H1 (cell line): ENCODE measurements at regions not wholly inside any gene's neighbourhood (a gene's known extent, or its start where the extent isn't known, plus 50 kb on each side); places are given as distances from the start of the nearest gene placed in this dataset.

ENCODE experiments used
- CTCF ChIA-PET: fragments of 300-600 bp; sonication (Branson Sonifier 250); formaldehyde crosslinking; loops from one replicate; lab custom pipeline; 2021; ENCODE audit not compliant: partially characterized antibody; lab: Charles Lee
- POLR2A ChIA-PET: fragments of 300-600 bp; sonication (Branson Sonifier 250); formaldehyde crosslinking; loops from one replicate; lab custom pipeline; 2021; ENCODE audit warnings: inconsistent platforms; ENCODE audit not compliant: partially characterized antibody; lab: Charles Lee
- DNase-seq, 2 experiments: peaks; one replicate each; pipeline versions ENCODE4 v3.0.0 to v3.0.0-alpha.2; 2010 to 2022; ENCODE audit warnings: low spot score in 2 of 2, low read depth in 1 of 2, mixed read lengths in 1 of 2
- FAIRE-seq: peaks from 2 replicates; lab custom pipeline; 2011; peaks lifted over from hg19 to GRCh38; lab: Jason Lieb, UNC
- H2AFZ ChIP-seq: 2 replicates; pipeline ENCODE4 v1.8.1; 2012; ENCODE audit warnings: low read length, inconsistent platforms
- H2AK5ac ChIP-seq: 2 replicates; pipeline ENCODE4 v1.6.1; 2013; ENCODE audit warnings: low read depth, low read length
- H2BK120ac ChIP-seq: replicated peaks from 2 replicates; pipeline ENCODE3; 2013; ENCODE audit warnings: low read depth, low read length, inconsistent platforms
- H2BK12ac ChIP-seq: 2 replicates; pipeline ENCODE4 v1.6.1; 2013; ENCODE audit warnings: low read depth, low read length
- H2BK15ac ChIP-seq: 2 replicates; pipeline ENCODE4 v1.6.1; 2013; ENCODE audit warnings: low read length
- H2BK20ac ChIP-seq: 2 replicates; pipeline ENCODE4 v1.6.1; 2013; ENCODE audit warnings: low read length
- H2BK5ac ChIP-seq: 2 replicates; pipeline ENCODE4 v1.6.1; 2013; ENCODE audit warnings: low read depth, low read length
- H3K14ac ChIP-seq: 2 replicates; pipeline ENCODE4 v1.6.1; 2013; ENCODE audit warnings: inconsistent platforms; ENCODE audit not compliant: insufficient read length
- H3K18ac ChIP-seq: 2 replicates; pipeline ENCODE4 v1.6.1; 2013; ENCODE audit warnings: low read length; ENCODE audit errors: extremely low read depth
- H3K23ac ChIP-seq: 2 replicates; pipeline ENCODE4 v1.6.1; 2013; ENCODE audit warnings: inconsistent platforms; ENCODE audit not compliant: insufficient read length
- H3K23me2 ChIP-seq: 2 replicates; pipeline ENCODE4 v1.6.1; 2013; ENCODE audit warnings: low read depth, low read length
- H3K27ac ChIP-seq: 2 replicates; pipeline ENCODE4 v1.6.1; 2011; ENCODE audit warnings: low read depth, low read length, inconsistent platforms
- H3K27me3 ChIP-seq, 4 experiments: replicated peaks in 1 of 4; 1 replicate in 1 of 4; 2 replicates in 3 of 4; pipeline versions ENCODE4 v1.6.1 to v1.8.1; 2011 to 2013; ENCODE audit warnings: low read length in 3 of 4, mild to moderate bottlenecking in 3 of 4, inconsistent platforms in 2 of 4, mixed read lengths in 2 of 4, moderate library complexity in 1 of 4; ENCODE audit not compliant: control insufficient read depth in 3 of 4, insufficient read depth in 3 of 4; ENCODE audit errors: extremely low read depth in 1 of 4
- H3K36me3 ChIP-seq, 4 experiments: 2 replicates each; pipeline versions ENCODE4 v1.6.1 to v1.8.1; 2011 to 2013; ENCODE audit warnings: mild to moderate bottlenecking in 4 of 4, low read length in 3 of 4, moderate library complexity in 2 of 4, control low read depth in 1 of 4, inconsistent platforms in 1 of 4; ENCODE audit not compliant: insufficient read depth in 4 of 4, control insufficient read depth in 2 of 4
- H3K4ac ChIP-seq: replicated peaks from 2 replicates; pipeline ENCODE3; 2013; ENCODE audit warnings: low read length, low read depth, mixed read lengths, inconsistent platforms; ENCODE audit not compliant: insufficient read length
- H3K4me1 ChIP-seq, 4 experiments: replicated peaks in 1 of 4; 1 replicate in 1 of 4; 2 replicates in 3 of 4; pipeline versions ENCODE4 v1.6.1 to v1.8.1; 2011 to 2013; ENCODE audit warnings: low read length in 3 of 4, inconsistent platforms in 2 of 4, mixed read lengths in 1 of 4; ENCODE audit not compliant: insufficient read depth in 4 of 4, control insufficient read depth in 3 of 4
- H3K4me2 ChIP-seq, 2 experiments: 2 replicates each; pipeline versions ENCODE4 v1.6.1 to v1.8.1; 2011 to 2013; ENCODE audit warnings: low read depth in 2 of 2, low read length in 2 of 2, control low read depth in 1 of 2, inconsistent platforms in 1 of 2, mild to moderate bottlenecking in 1 of 2; ENCODE audit not compliant: insufficient read depth in 1 of 2
- H3K4me3 ChIP-seq, 4 experiments: fragments of 200-600, 300-600 bp in 1 of 4; sonication (generic), shearing (Covaris generic), sonication (Bioruptor Twin) in 1 of 4; 2 replicates each; pipeline versions ENCODE4 v1.5.1 to v1.8.1; 2011 to 2016; ENCODE audit warnings: low read length in 4 of 4, low read depth in 3 of 4, control low read depth in 2 of 4, inconsistent platforms in 2 of 4, mild to moderate bottlenecking in 2 of 4, mixed read lengths in 1 of 4, moderate library complexity in 1 of 4; ENCODE audit not compliant: insufficient read depth in 2 of 4; ENCODE audit errors: extremely low read depth in 1 of 4
- H3K56ac ChIP-seq: replicated peaks from 2 replicates; pipeline ENCODE3; 2013; ENCODE audit warnings: low read depth, mild to moderate bottlenecking, mixed read lengths, low read length, inconsistent platforms; ENCODE audit not compliant: insufficient read length
- H3K79me1 ChIP-seq: 2 replicates; pipeline ENCODE4 v1.6.1; 2013; ENCODE audit warnings: low read depth, low read length, control low read depth
- H3K79me2 ChIP-seq, 2 experiments: 2 replicates each; pipeline versions ENCODE4 v1.6.1 to v1.8.1; 2012 to 2013; ENCODE audit warnings: low read length in 2 of 2, mild to moderate bottlenecking in 2 of 2, inconsistent platforms in 1 of 2; ENCODE audit not compliant: insufficient read depth in 2 of 2, control insufficient read depth in 1 of 2
- H3K9ac ChIP-seq, 4 experiments: replicated peaks in 1 of 4; 1 replicate in 1 of 4; 2 replicates in 3 of 4; pipeline versions ENCODE4 v1.6.1 to v1.8.1; 2011 to 2013; ENCODE audit warnings: low read depth in 3 of 4, low read length in 3 of 4, control low read depth in 2 of 4, mild to moderate bottlenecking in 2 of 4, moderate library complexity in 2 of 4, inconsistent platforms in 1 of 4; ENCODE audit errors: extremely low read depth in 1 of 4
- H3K9me3 ChIP-seq, 2 experiments: 2 replicates each; pipeline versions ENCODE4 v1.6.1 to v1.8.1; 2012 to 2013; ENCODE audit warnings: mild to moderate bottlenecking in 2 of 2, moderate library complexity in 2 of 2, control low read depth in 1 of 2, inconsistent platforms in 1 of 2, low read depth in 1 of 2, low read length in 1 of 2, mixed read lengths in 1 of 2; ENCODE audit not compliant: insufficient read depth in 2 of 2
- H4K20me1 ChIP-seq, 2 experiments: replicated peaks in 1 of 2; 2 replicates each; pipeline versions ENCODE3 to v1.8.1; 2011 to 2013; ENCODE audit warnings: inconsistent platforms in 2 of 2, low read length in 2 of 2, mild to moderate bottlenecking in 1 of 2; ENCODE audit not compliant: insufficient read depth in 2 of 2, control insufficient read depth in 1 of 2
- H4K5ac ChIP-seq: 2 replicates; pipeline ENCODE4 v1.6.1; 2013; ENCODE audit warnings: low read length, low read depth, mixed read lengths, inconsistent platforms; ENCODE audit not compliant: insufficient read length
- H4K8ac ChIP-seq: 2 replicates; pipeline ENCODE4 v1.8.0; 2013; ENCODE audit warnings: mild to moderate bottlenecking, moderate library complexity, low read length, inconsistent platforms; ENCODE audit not compliant: insufficient read depth; ENCODE audit errors: extremely low read depth
- H4K91ac ChIP-seq: replicated peaks from 2 replicates; pipeline ENCODE3; 2013; ENCODE audit warnings: low read length, mixed read lengths, inconsistent platforms; ENCODE audit not compliant: insufficient read length
- CBX8 ChIP-seq: fragments of 300-800, 300-1000 bp; sonication (generic); IDR thresholded peaks from 2 replicates; pipeline ENCODE4 v1.7.1; 2016; ENCODE audit warnings: low read depth, low read length, borderline replicate concordance
- CEBPB ChIP-seq: IDR thresholded peaks from 2 replicates; pipeline ENCODE4 v1.6.1; 2012; ENCODE audit warnings: low read depth, low read length
- KDM5A ChIP-seq: fragments of 200-600 bp; IDR thresholded peaks from 2 replicates; pipeline ENCODE4 v1.7.1; 2012; ENCODE audit warnings: mild to moderate bottlenecking, low read length, inconsistent platforms, mixed read lengths
- POLR2AphosphoS5 ChIP-seq: IDR thresholded peaks from 2 replicates; pipeline ENCODE4 v1.6.1; 2011; ENCODE audit warnings: low read depth, low read length
- SP1 ChIP-seq: IDR thresholded peaks from 2 replicates; pipeline ENCODE4 v1.6.1; 2011; ENCODE audit warnings: low read depth, low read length
- ZNF274 ChIP-seq: IDR thresholded peaks from 2 replicates; pipeline ENCODE4 v1.7.0; 2012; ENCODE audit warnings: low read length, borderline replicate concordance; ENCODE audit errors: extremely low read depth

DNA sequence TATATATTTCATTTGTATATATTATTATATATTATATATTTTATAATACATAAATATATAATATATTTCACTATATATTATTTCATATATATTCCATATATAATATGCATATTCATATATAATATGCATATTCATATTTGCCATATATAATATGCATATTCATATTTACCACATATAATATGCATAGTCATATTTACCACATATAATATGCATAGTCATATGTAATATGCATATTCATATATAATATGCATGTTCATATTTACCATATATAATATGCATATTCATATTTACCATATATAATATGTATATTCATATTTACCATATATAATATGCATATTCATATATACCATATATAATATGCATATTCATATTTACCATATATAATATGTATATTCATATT is 51.2 kb upstream of the GATA2 start:
- Histone ChIP-seq H2AK5ac (no peak overlapping the region), H2BK5ac (no peak overlapping the region), H3K79me2 (no peaks in the 10 kb centered on the region), H4K91ac (no peak overlapping the region), H4K5ac (no peak overlapping the region), H3K56ac (no peak overlapping the region), H3K79me1 (no peaks in the 10 kb centered on the region), H3K9me3 (0 out of 4 replicates have a peak, but pooled peaks cover 0 to 4% of the 10 kb centered on the region in 2 experiments), H3K4ac (no peak overlapping the region), H2BK20ac (no peak overlapping the region), H3K14ac (no peak overlapping the region), H3K27ac (no peak overlapping the region), H3K36me3 (no peaks in the 10 kb centered on the region), H3K23ac (no peak overlapping the region), H3K23me2 (no peaks in the 10 kb centered on the region), H3K27me3 (no peaks in the 10 kb centered on the region), H2AFZ (no peak overlapping the region), H3K18ac (no peak overlapping the region), H3K9ac (no peak overlapping the region), H2BK12ac (no peak overlapping the region), H3K4me2 (no peak overlapping the region), H4K20me1 (no peaks in the 10 kb centered on the region), H2BK120ac (no peak overlapping the region), H2BK15ac (no peak overlapping the region), H4K8ac (no peak overlapping the region), H3K4me3 (no peak overlapping the region), H3K4me1 (peaks cover 0 to 4% (median under 1%) of the 10 kb centered on the region in 4 experiments; a peak in 3 of 7 replicates)
- DNase-seq, result no peak
- no peak for FAIRE-seq
- ChIA-PET CTCF (interaction anchor here (0.6 to 1.1 kb wide), 2 partner anchors 24 to 58 kb away, joined by 3 to 4 read pairs; no protein-coding TSS in a partner anchor), POLR2A (no interaction called here)
- TF ChIP-seq SP1 (no peak), ZNF274 (no peak), CBX8 (no peak), POLR2AphosphoS5 (no peak), KDM5A (no peak), CEBPB (no peak)
